HG03342 (cell line): ENCODE measurements at regions not wholly inside any gene's neighbourhood (a gene's known extent, or its start where the extent isn't known, plus 50 kb on each side); places are given as distances from the start of the nearest gene placed in this dataset.
"Not testable (repeated sequence)": the region's sequence is repeated elsewhere in the genome, so short reads cannot be mapped to it uniquely, and the experiment has no call there.

ENCODE experiments used
- ATAC-seq: cut with Tn5 transposase; IDR thresholded peaks from one replicate; pipeline ENCODE4 v1.9.1; 2021; ENCODE audit warnings: mild to moderate bottlenecking, moderate library complexity; ENCODE audit not compliant: unreplicated experiment

GRCh38 chr9:62145648-62146047, 955.8 kb downstream of the SPATA31A7 start:
- not testable (repeated sequence) for ATAC-seq
